HG02981 (cell line): ENCODE measurements at regions not wholly inside any gene's neighbourhood (a gene's known extent, or its start where the extent isn't known, plus 50 kb on each side); places are given as distances from the start of the nearest gene placed in this dataset.

Experiments used
- ATAC-seq: cut with Tn5 transposase; IDR thresholded peaks from one replicate; pipeline ENCODE4 v1.9.1; 2021; ENCODE audit warnings: mild to moderate bottlenecking, moderate library complexity; ENCODE audit not compliant: unreplicated experiment

DNA sequence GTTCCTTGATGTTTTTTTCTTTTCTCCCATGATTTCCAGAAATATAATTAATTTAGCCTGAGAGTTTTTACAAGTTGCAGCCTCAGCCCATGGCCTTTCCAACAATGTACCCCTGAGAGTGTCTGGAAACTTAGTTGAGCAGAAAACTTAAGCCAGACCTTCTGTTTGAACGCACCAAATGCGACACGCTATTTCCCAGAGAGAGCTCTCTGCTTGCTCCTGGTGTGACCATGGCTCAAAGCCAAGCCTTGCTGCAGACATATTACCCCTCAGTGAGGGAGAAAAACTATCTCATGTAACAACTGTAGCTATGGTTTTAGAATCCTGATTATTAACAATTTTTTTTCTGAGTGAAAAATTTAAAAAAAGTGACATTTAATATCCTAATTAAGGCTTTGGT, 1204.5 kb upstream of the SLC10A2 start:
- no peak for ATAC-seq

GRCh38 chr13:104267206-104267811, 1201.1 kb upstream of the SLC10A2 start:
- ATAC-seq: no peak

GRCh38 chr13:104256701-104257100, 1190.5 kb upstream of the SLC10A2 start:
- ATAC-seq: no peak

- no peak for ATAC-seq
Observed at GRCh38 chr13:104253063-104253680, 1187.0 kb upstream of the SLC10A2 start.

DNA sequence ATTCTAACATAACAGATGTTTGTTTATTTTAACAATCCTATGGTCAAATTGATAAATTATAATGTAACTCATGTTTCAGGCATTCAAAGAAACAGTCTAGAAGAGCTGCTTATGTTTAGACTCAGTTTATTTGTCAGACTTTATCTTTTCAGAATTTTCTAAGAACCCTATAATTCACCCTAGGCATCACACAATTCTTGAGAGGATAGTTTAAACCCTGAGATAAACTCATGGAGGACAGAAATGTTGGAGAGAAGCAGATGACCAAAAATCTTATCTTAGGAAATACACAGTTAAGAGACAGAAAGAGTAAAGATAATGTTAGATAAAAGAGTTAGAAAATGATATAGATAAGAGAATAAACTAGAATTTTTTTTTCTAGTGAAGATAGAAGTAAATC, 1185.7 kb upstream of the SLC10A2 start:
- ATAC-seq: no peak

GRCh38 chr13:104246955-104247354, 1180.7 kb upstream of the SLC10A2 start:
- no peak for ATAC-seq

- ATAC-seq: no peak
Observed at GRCh38 chr13:104206450-104207044, 1140.3 kb upstream of the SLC10A2 start.

DNA sequence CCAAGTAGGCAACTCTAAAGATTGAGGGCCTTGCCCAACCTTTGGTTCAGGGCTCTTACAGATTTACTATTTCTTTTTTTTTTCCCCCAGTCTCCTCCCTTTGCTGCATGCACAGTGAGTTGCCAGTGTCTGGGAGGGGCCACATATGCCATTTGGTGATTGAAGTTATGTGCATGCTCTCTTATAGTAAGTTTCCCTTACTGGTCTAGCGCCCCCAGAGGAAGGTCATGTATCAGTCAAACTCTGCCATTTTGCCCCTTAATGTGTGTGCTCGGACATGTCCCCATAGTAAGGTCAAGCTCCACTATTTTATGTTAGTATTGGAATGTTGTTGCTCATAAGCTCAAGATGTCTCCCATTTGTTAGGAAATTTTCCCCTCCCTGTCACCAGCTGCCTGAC, 1138.0 kb upstream of the SLC10A2 start:
- ATAC-seq: no peak

DNA sequence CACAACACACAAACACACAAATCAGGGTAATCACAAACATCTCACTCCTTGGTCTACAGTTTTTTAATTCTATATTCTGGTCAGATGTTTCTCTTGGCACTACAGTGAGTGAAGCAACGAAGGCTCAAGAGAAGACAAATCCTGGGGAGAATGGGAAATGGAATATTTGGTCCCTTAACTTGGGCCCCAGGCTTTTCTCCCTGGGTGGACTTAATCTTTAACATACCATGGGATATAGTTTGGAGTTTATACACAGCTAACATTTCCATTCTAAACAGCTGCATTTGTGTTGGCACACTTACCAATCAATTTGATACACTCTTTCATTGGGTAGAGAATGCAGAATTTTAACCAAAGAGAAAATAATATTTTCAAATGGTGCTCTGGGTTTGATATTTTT, 1132.6 kb upstream of the SLC10A2 start:
- ATAC-seq: no peak

DNA sequence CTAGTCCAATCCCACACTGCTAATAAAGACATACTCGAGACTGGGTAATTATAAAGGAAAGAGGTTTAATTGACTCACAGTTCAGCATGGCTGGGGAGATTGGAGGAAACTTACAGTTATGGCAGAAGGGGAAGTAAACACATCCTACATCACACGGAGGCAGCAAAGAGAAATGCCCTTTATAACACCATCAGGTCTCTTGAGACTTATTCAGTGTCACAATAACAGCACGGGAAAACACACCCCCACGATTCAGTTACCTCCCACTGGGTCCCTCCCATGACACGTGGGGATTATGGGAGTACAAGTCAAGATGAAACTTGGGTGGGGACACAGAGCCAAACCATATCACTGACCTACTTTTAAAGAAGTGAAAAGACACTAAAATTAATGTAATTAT, 1130.4 kb upstream of the SLC10A2 start:
- no peak for ATAC-seq

GRCh38 chr13:104181526-104182231, 1115.5 kb upstream of the SLC10A2 start:
- ATAC-seq: no peak

DNA sequence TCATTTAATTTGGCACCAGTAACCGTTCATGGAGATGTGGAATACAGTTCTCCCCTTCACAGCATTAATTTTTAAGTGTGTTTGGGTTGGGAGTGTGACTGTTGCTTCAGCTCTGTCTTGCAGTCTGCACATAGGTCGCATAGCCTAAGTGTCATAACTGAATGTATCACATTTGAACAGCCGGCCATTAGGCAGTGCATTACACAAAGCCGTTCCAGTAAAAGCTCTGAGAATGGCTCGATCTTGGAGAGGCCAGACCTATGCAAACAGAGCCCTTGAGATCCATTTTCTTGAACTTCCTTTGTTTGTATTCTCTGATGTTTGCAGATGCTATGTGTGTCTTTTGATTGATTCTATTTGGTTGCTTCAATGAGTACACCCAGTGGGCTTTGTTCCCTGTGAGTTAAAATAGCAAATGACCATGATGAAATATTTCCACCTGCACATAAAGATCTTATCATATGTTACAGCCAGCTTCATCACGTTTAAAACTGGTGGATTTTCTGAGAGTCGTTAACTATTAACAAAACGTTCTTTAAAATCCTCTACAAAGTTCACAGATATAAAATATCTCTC, 1104.9 kb upstream of the SLC10A2 start:
- no peak for ATAC-seq

DNA sequence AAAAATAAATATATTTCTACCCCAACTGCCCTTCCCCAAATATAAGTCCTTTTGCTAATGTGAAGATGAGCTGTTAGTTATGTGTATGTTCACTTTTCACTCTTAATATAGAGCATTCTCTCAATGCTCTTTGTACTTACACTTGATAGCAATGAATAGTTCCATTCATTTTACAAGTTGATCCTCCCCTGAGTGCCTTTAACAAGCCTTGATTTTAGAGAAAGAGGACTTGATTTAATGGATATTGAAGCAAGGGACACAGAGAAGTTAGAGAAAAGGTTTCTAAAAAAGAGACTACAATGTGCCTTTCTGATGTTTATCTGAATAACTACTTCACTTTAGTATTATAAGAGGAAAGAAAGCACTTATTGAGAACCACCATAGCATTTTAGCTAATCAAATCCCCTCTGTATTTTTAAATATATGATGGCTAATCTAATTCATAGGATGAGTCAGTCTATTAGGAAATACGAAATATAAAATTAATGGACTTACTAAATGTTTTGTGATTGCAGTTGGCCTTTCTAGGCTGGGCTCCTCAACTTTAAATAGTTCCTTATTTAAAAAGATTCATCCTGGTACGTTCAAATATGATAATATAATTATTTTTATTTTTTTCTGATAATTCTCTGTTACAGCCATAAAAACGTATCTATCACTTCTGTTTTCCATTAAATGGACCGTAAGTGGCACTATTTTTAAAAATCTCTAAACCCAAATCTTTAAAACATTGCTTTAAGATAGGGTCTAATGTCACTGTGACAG, 1097.8 kb upstream of the SLC10A2 start:
- ATAC-seq: no peak

DNA sequence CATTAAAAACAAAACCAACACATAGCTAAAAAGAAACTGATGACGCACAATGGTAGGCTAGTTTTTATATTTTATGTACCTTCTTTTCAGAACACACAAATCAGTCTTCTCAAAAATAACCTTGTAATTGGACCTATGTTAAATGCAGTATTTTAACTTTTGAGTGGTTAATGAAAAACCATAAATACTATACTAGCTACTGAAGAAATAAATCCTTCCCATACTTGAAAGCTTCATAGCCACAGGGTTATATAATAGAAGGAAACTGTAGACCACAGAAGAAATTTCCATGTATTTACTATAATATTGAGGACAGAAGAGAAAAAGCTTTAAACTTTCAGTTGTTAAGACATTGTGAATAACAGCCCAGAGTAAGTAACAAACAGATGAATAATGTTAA, 1094.3 kb upstream of the SLC10A2 start:
- no peak for ATAC-seq

DNA sequence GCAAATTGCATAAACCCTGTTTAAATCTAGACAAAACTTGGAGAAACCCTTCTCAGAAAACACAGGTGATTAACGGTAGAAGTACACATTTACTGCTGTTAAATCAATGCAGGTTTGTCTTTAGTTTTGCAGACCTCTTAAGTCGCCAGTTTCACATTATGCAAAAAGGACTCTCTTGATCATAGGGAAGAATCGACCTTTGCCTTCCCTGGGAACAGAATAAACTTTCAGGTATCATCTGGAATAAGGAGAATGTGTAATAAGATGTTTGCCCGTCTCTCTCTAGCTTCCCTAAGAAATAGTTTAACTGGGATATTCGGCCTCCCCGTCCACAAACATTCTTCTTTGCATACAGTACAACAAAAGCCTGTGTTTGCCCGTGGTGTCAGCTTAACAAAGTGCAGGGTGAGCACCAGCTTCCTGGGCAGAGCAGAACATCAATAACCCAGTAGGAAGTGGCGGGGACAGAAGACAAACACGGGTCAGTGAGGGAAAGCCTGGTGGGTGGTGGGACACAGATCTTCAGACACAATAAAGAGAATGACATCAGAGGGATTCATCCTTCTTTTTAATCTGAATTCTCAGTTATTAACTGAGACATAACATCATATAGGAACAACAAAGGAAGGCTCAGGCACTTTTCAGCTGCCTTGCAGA, 1077.7 kb upstream of the SLC10A2 start:
- ATAC-seq: no peak

DNA sequence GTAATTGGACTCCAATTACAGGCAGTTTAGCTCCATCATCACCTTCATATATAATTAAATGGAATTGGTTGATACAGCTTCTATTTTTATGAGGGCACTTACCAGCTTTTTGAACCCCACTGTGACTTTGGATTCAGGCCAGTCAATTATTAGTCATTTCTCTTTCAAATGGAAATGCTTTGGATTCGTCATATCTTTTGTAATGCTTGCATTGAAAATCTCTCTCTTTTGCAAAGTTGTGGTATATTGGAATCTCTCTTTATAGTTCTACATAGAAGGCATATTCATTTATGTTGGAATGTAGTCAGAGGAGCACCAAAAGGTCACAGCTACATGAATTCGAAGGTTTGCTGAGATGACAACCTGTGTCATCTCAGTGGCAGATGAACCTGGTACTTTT, 1074.3 kb upstream of the SLC10A2 start:
- no peak for ATAC-seq

DNA sequence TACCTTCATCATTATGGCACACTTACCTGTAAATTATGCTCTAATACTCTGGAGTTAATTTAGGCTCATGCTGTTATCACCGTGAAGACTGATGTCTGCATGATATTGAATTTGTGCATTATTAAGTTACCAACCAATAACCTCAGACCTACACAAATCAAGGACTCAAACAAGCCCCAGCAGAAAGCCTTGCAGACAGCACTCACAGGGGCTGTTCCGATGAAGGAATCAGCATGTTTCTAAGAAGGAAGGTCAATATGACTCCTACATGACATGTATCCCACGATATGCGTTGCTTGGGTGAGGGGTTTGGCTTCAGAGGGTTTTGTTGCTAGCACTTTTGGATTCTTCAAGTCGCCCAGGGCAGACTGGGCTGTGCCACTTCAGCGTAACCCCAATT, 1071.2 kb upstream of the SLC10A2 start:
- ATAC-seq: no peak

GRCh38 chr13:104132849-104133248, 1066.6 kb upstream of the SLC10A2 start:
- no peak for ATAC-seq

GRCh38 chr13:104114101-104114500, 1047.9 kb upstream of the SLC10A2 start:
- ATAC-seq: no peak

GRCh38 chr13:104111031-104111430, 1044.8 kb upstream of the SLC10A2 start:
- no peak for ATAC-seq
